Activated CD8-positive, alpha-beta memory T cell treated with anti-CD3 and anti-CD28 coated beads for 4 hours (primary cell): ENCODE measurements at regions not wholly inside any gene's neighbourhood (a gene's known extent, or its start where the extent isn't known, plus 50 kb on each side); places are given as distances from the start of the nearest gene placed in this dataset.

Experiments used
- DNase-seq, 2 donors: peaks; one replicate each; pipeline ENCODE4 v3.0.0-alpha.2; 2020; ENCODE audit warnings: low read depth in 2 of 2

GRCh38 chr1:98384461-98385141, 276.9 kb upstream of the SNX7 start:
- no peak for DNase-seq

- DNase-seq, result no peak
These were observed 278.4 kb upstream of the SNX7 start for GRCh38 chr1:98382986-98383740.

- no peak for DNase-seq
These were observed 278.9 kb upstream of the SNX7 start for GRCh38 chr1:98382586-98382985.

- DNase-seq, result no peak
These were observed 287.4 kb upstream of the SNX7 start for GRCh38 chr1:98374098-98374497.

GRCh38 chr1:98373056-98373455, 288.5 kb upstream of the SNX7 start:
- DNase-seq, result no peak

GRCh38 chr1:98371764-98372163, 289.8 kb upstream of the SNX7 start:
- DNase-seq, result no peak

- no peak for DNase-seq
These were observed 292.1 kb upstream of the SNX7 start for GRCh38 chr1:98369463-98369862.

- no peak for DNase-seq
These were observed 292.5 kb upstream of the SNX7 start for GRCh38 chr1:98368995-98369394.

- no peak for DNase-seq
These were observed 294.1 kb upstream of the SNX7 start for GRCh38 chr1:98367426-98367825.

GRCh38 chr1:98366343-98366742, 295.2 kb upstream of the SNX7 start:
- no peak for DNase-seq

- no peak for DNase-seq
These were observed 297.0 kb upstream of the SNX7 start for GRCh38 chr1:98364544-98364943.

GRCh38 chr1:98360864-98361263, 300.7 kb upstream of the SNX7 start:
- no peak for DNase-seq

- DNase-seq, result no peak
These were observed 305.7 kb upstream of the SNX7 start for GRCh38 chr1:98355656-98356383.

- no peak for DNase-seq
These were observed 309.1 kb upstream of the SNX7 start for GRCh38 chr1:98352378-98352777.

GRCh38 chr1:98351561-98351960, 310.0 kb upstream of the SNX7 start:
- DNase-seq, result no peak

GRCh38 chr1:98345417-98345816, 316.1 kb upstream of the SNX7 start:
- no peak for DNase-seq

- no peak for DNase-seq
These were observed 316.8 kb upstream of the SNX7 start for GRCh38 chr1:98344731-98345130.

- DNase-seq, result no peak
These were observed 319.0 kb upstream of the SNX7 start for GRCh38 chr1:98342566-98342965.

GRCh38 chr1:98340511-98340910, 321.0 kb upstream of the SNX7 start:
- DNase-seq, result no peak

GRCh38 chr1:98336472-98337083, 324.9 kb upstream of the SNX7 start:
- no peak for DNase-seq

- no peak for DNase-seq
These were observed 327.6 kb upstream of the SNX7 start for GRCh38 chr1:98333936-98334335.

- DNase-seq, result no peak
These were observed 328.1 kb upstream of the SNX7 start for GRCh38 chr1:98333406-98333805.
